GM18502 (cell line): ENCODE measurements at regions not wholly inside any gene's neighbourhood (a gene's known extent, or its start where the extent isn't known, plus 50 kb on each side); places are given as distances from the start of the nearest gene placed in this dataset.

ENCODE experiments used
- ATAC-seq: cut with Tn5 transposase; IDR thresholded peaks from one replicate; pipeline ENCODE4 v1.9.1; 2021; ENCODE audit warnings: mild to moderate bottlenecking; ENCODE audit not compliant: unreplicated experiment, poor library complexity

- ATAC-seq, result no peak
Observed at GRCh38 chr3:30069056-30069455, 537.3 kb upstream of the TGFBR2 start.

DNA sequence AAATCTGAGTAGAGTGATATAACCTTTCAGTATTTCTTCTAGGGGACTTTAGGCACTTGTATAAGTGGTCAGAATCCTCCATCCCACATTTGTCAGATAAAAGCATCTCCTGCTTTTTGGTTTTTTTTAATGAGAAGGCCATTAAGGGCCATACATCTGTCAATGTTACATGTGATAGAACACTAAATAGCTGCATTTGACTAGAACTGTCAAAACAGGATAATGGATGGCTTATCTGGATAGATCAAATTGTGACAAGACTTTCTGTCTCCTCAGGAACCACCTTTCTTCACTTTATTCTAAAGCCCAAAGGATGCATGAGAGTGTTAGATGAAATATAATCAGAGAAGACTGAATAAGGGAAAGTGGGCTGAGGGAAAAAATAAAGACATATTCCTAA, 533.4 kb upstream of the TGFBR2 start:
- no peak for ATAC-seq

- no peak for ATAC-seq
Observed at GRCh38 chr3:30073622-30074021, 532.8 kb upstream of the TGFBR2 start.

GRCh38 chr3:30075514-30075913, 530.9 kb upstream of the TGFBR2 start:
- ATAC-seq, result no peak

DNA sequence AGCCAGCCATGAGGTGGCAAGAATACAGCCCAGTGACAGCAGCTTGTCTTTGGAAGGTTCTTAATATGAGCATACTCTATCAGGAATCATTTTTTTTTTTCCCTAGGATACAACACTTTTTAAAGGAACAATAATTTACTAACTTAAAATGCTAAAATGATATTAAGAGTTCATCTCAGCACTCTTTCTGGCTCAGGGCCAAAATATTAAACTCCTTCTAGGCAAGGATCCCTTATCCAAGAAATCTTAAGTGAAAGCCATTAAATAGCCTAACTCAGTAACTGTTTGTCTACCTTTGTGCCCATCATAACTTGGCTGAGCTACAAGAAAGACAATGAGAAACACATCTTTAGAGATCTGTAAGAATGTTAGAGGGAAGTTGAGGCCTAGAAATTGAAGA, 529.5 kb upstream of the TGFBR2 start:
- no peak for ATAC-seq

DNA sequence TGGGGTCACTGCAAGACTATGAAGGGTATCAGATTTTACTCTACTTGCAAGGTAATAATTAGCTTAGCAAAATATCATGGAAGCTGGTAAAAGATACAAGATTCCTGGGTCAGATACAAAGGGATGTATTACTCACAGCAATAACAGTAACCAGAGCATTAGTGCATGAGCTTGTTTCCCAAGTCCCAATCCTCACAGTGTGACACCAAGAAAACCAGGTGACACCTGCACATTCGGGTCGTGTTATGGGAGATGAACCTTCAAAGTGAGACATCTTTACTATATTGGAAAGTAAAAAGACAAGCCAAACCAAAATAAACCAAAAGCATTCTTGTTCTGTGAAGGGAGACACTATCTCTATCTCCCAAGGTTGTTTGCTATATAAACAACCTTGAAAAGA, 528.7 kb upstream of the TGFBR2 start:
- no peak for ATAC-seq

GRCh38 chr3:30078736-30079135, 527.7 kb upstream of the TGFBR2 start:
- no peak for ATAC-seq

DNA sequence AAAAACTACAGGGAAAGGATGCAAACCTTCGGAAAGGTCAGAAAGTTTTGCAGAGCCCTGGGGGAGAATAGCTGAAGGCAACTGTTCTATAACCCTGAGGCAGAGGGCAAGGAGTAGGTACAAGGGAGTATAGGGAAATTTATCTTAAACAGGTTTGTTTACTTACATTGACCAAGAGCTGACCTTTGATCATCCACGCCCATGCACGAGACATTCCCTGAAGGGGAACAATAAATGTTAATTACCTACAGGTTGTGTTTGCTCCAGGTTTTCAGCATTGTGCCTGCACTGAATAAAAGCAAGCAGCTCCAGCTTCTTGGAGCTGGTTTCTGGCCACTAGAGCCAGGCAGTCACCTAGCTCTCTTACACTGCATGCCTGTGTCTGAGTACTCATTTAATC, 524.5 kb upstream of the TGFBR2 start:
- ATAC-seq, result no peak

- no peak for ATAC-seq
Observed at GRCh38 chr3:30082652-30083051, 523.7 kb upstream of the TGFBR2 start.

- no peak for ATAC-seq
Observed at GRCh38 chr3:30083315-30083714, 523.1 kb upstream of the TGFBR2 start.

GRCh38 chr3:30084316-30084715, 522.1 kb upstream of the TGFBR2 start:
- ATAC-seq, result no peak

- no peak for ATAC-seq
Observed at GRCh38 chr3:30084971-30085403, 521.4 kb upstream of the TGFBR2 start.

- ATAC-seq, result no peak
Observed at GRCh38 chr3:30085486-30085885, 520.9 kb upstream of the TGFBR2 start.

DNA sequence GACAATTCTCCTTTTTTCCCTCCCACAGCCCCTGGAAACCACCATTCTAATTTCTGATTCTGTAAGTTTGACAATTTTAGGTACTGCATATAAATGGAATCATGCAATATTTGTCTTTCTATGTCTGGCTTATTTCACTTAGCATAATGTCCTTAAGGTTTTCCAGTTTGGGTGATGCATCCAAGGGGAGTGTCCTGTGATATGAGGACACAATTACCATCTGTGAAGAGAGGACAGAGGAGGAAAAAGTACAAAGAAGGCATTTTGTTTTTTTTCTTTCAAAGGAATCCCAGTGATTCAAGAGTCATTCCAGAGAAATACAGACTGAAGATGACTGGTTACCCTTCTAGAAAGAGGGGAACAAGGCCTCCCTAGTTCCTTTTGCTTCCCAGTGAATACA, 514.7 kb upstream of the TGFBR2 start:
- ATAC-seq, result no peak

DNA sequence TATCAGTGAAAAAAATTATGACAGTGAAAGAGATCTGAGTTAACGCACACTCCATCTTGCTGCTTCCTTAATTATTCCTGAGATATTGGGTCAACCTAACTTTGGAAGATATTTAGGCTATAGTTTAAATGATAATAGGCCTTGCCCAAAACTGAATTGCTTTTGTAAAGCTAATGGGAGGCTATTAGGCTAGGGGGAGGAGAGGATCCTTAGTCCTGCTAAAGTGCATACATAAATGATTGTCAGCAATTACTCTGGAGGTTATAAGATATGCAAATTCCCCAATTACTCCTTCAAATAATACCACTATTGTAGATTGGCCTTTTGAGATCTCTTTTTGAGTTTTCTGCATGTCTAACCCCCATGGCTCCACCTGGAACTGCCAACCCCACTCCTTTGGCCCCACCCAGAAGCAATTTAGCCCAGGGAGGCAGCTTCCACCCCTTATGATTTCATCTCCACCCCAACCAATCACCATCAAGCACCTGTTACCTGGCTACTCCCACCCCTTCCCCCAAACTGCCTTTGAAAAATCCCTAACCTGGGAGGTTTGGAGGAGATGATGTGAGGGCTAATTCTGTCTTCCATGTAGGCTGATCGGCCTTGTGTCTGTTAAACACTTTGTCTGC, 509.3 kb upstream of the TGFBR2 start:
- ATAC-seq, result no peak

- no peak for ATAC-seq
Observed at GRCh38 chr3:30098243-30098642, 508.2 kb upstream of the TGFBR2 start.

- ATAC-seq, result no peak
Observed at GRCh38 chr3:30098653-30099455, 507.5 kb upstream of the TGFBR2 start.

- ATAC-seq, result no peak
Observed at GRCh38 chr3:30102356-30102755, 504.0 kb upstream of the TGFBR2 start.

DNA sequence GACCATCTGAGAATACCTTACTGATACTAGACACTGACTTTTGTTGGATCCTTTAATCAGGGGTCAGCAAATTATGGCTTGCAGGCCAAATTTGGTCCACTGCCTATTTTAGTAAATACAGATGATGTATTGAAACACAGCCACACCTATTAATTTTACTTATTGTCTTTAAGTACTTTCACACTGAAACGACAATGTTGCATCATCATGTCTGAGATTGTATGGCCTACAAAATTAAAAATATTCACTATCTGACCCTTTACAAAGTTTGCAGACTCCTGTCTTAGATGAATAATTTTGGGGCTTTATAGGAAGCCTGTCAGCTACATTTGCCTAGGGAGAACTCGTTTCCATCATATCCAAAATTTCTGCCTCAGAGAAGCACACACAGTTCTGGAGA, 503.2 kb upstream of the TGFBR2 start:
- no peak for ATAC-seq

- ATAC-seq, result no peak
Observed at GRCh38 chr3:30107531-30107930, 498.9 kb upstream of the TGFBR2 start.

GRCh38 chr3:30112411-30112810, 494.0 kb upstream of the TGFBR2 start:
- no peak for ATAC-seq

DNA sequence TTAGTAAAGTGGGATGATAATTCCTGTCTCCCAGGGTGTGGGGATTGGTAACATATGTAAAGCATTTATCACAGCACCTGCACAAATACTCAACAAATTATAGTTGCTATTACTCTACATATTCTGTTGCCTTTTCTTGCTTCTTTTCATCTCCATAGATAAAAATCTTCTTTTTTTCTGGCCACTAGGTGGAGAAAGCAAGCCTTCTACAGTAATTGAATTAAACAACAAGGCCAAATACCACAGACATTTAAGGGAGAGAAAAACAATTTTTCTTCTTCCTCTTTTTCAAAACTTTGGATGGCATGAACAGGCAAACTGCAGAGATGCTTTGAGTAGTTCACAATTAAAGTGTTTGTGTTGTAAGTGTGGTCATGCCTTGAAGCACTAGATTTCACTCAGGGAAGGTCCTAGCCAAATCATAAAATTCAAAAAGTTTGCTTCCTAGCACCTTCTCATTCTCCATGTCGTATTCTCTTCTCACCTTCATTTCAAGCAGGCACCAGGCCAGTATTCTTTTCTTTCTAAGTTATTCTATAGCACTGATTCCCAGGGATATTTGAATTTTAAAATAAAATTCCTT, 493.4 kb upstream of the TGFBR2 start:
- ATAC-seq, result peak; percentile 60
